A549 (cell line): ENCODE measurements at regions not wholly inside any gene's neighbourhood (a gene's known extent, or its start where the extent isn't known, plus 50 kb on each side); places are given as distances from the start of the nearest gene placed in this dataset.

ENCODE experiments used
- ATAC-seq, 2 experiments: fragments of 200-7000 bp in 1 of 2; fragments of >200 bp in 1 of 2; cut with Nextera tagmentation in 1 of 2; cut with Tn5 transposase in 1 of 2; 3 replicates each; pipeline versions ENCODE4 v1.8.0 to v1.9.1; 2018 to 2020; ENCODE audit warnings: mild to moderate bottlenecking in 1 of 2, moderate library complexity in 1 of 2
- CTCF ChIA-PET: fragments of 300-600 bp; sonication (Branson Sonifier 250); formaldehyde crosslinking; extraction: SDS; loops from one replicate; lab custom pipeline; 2021; ENCODE audit warnings: antibody characterized with exemption, inconsistent platforms; lab: Yijun Ruan, JAX
- POLR2A ChIA-PET: fragments of 350-600 bp; formaldehyde crosslinking; extraction: SDS; loops from one replicate; lab custom pipeline; 2021; ENCODE audit warnings: antibody characterized with exemption, inconsistent platforms; lab: Yijun Ruan, JAX
- DNase-seq, 2 experiments: peaks; one replicate each; pipeline versions ENCODE4 v3.0.0 to v3.0.0-alpha.2; 2011 to 2016; ENCODE audit warnings: low read depth in 1 of 2, low spot score in 1 of 2
- FAIRE-seq: peaks from 2 replicates; lab custom pipeline; 2011; peaks lifted over from hg19 to GRCh38; lab: Jason Lieb, UNC
- H3K27ac ChIP-seq, 2 experiments: fragments of >200 bp; sonication (Bioruptor Twin); formaldehyde crosslinking; 3 replicates each; pipeline ENCODE4 v1.5.1; 2016 to 2017
- H3K4me1 ChIP-seq: fragments of >200 bp; sonication (Bioruptor Twin); formaldehyde crosslinking; 3 replicates; pipeline ENCODE4 v1.6.1; 2016
- H3K4me2 ChIP-seq: fragments of >200 bp; sonication (Bioruptor Twin); formaldehyde crosslinking; 3 replicates; pipeline ENCODE4 v1.6.1; 2016
- H3K4me3 ChIP-seq: fragments of >200 bp; sonication (Bioruptor Twin); formaldehyde crosslinking; 3 replicates; pipeline ENCODE4 v1.5.1; 2016
- H3K9me3 ChIP-seq: fragments of >200 bp; sonication (Bioruptor Twin); formaldehyde crosslinking; 3 replicates; pipeline ENCODE4 v1.6.1; 2016
- BCL3 ChIP-seq: fragments of >200 bp; sonication (Bioruptor Twin); formaldehyde crosslinking; IDR thresholded peaks from 3 replicates; pipeline ENCODE4 v1.6.1; 2016
- CBX2 ChIP-seq: fragments of 200-600 bp; sonication (generic); IDR thresholded peaks from 2 replicates; pipeline ENCODE4 v1.6.1; 2016; ENCODE audit warnings: low read depth, mild to moderate bottlenecking, borderline replicate concordance
- EP300 ChIP-seq, 2 experiments: fragments of >200 bp; sonication (Bioruptor Twin); formaldehyde crosslinking; IDR thresholded peaks; 2 replicates in 1 of 2; 3 replicates in 1 of 2; pipeline ENCODE4 v1.6.1; 2016 to 2017
- HOXB13 ChIP-seq: fragments of 250-450 bp; sonication (Bioruptor Pico); IDR thresholded peaks from 2 replicates; pipeline ENCODE4 v1.5.0; 2020; ENCODE audit warnings: low read depth, mild to moderate bottlenecking, moderate library complexity
- KDM1A ChIP-seq: fragments of 200-600 bp; sonication (generic); IDR thresholded peaks from 2 replicates; pipeline ENCODE4 v1.6.1; 2016; ENCODE audit warnings: low read depth, mild to moderate bottlenecking
- KDM5A ChIP-seq: fragments of 200-600 bp; sonication (generic); IDR thresholded peaks from 2 replicates; pipeline ENCODE4 v1.6.1; 2016; ENCODE audit warnings: antibody characterized with exemption, mild to moderate bottlenecking
- MAFK ChIP-seq: fragments of 450-650 bp; IDR thresholded peaks from 2 replicates; pipeline ENCODE4 v1.6.1; 2014; ENCODE audit not compliant: partially characterized antibody
- MYC ChIP-seq: IDR thresholded peaks from 2 replicates; pipeline ENCODE4 v1.6.1; 2012; ENCODE audit warnings: mild to moderate bottlenecking, inconsistent platforms, low read length, improper control_type of control experiment, borderline replicate concordance
- NR3C1 ChIP-seq: fragments of >200 bp; sonication (Bioruptor Twin); formaldehyde crosslinking; IDR thresholded peaks from 3 replicates; pipeline ENCODE4 v1.6.1; 2017
- ZC3H11A ChIP-seq: fragments of 450-650 bp; IDR thresholded peaks from 2 replicates; pipeline ENCODE4 v1.6.1; 2014; ENCODE audit warnings: antibody characterized with exemption, mild to moderate bottlenecking
- ZNF302 ChIP-seq: fragments of 250-450 bp; sonication (Bioruptor Pico); IDR thresholded peaks from 2 replicates; pipeline ENCODE4 v1.9.0; 2021; ENCODE audit warnings: inconsistent platforms, mild to moderate bottlenecking, moderate library complexity
- WGBS: methylation state at CpG from one replicate; pipeline ENCODE4 v1.1.6; 2017; ENCODE audit errors: missing lambda C conversion rate; 5-methylcytosine and 5-hydroxymethylcytosine counted together
- TF ChIP-seq, protein P1 (sequence below): IDR thresholded peaks from 2 replicates; pipeline ENCODE4 v1.6.1; 2012

- Histone ChIP-seq H3K9me3 (no peaks in the 10 kb centered on the region), H3K4me2 (no peak overlapping the region), H3K4me1 (no peaks in the 10 kb centered on the region), H3K4me3 (no peak overlapping the region), H3K27ac (no peak overlapping the region)
- 20% methylated on average over 8 of the region's 8 CpGs for WGBS
- ChIA-PET POLR2A (interaction anchor here (0.6 kb wide), 1 partner anchor 33 kb away, joined by 4 read pairs; no protein-coding TSS in a partner anchor), CTCF (no interaction called here)
- no peak for DNase-seq
- no peak for ATAC-seq
- FAIRE-seq: no peak
- TF ChIP-seq MAFK: no peak
- TF ChIP-seq KDM1A: no peak
- TF ChIP-seq BCL3: no peak
- TF ChIP-seq NR3C1: no peak
- TF ChIP-seq ZC3H11A: no peak
- TF ChIP-seq, protein P1, sequence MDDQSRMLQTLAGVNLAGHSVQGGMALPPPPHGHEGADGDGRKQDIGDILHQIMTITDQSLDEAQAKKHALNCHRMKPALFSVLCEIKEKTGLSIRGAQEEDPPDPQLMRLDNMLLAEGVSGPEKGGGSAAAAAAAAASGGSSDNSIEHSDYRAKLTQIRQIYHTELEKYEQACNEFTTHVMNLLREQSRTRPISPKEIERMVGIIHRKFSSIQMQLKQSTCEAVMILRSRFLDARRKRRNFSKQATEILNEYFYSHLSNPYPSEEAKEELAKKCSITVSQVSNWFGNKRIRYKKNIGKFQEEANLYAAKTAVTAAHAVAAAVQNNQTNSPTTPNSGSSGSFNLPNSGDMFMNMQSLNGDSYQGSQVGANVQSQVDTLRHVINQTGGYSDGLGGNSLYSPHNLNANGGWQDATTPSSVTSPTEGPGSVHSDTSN: no peak
- TF ChIP-seq, all 56 proteins: peak for 0
Observed at GRCh38 chr4:184940500-184940899, 77.8 kb upstream of the HELT start.

DNA sequence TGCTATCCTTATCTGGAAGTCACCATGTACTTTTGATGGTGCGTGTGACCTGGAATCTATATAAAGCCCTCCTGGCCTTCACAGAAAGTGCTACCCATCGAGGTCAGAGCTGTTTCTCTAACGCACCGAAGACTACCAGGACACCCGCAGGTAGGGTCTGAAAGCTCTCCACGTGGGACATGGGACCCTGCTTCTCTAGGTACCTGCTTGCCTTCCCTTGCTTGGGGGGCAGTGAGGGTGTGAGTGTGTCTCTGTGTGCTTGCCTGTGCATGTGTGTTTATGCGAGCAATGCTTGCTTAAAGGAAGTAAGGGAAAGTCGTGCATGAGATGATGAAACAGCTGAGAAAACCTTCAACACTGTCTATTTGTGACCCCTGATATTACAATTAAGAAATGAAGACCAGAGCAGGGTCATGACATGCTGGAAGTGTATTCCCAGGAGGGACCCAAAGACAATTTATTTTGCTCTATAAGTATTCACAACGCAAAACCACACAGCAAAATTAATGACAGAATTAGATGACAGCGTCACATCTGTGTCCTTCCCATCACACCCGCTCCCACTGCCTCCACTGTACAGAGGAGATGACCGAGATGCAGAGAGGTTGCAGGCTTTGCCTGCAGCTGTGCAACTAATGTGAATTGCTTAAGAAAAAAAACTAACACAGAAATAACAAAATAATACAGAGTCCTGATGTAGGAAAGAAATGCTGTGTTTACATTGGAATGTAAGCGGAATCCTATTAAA, 76.4 kb upstream of the HELT start:
- Histone ChIP-seq H3K27ac (no peak overlapping the region), H3K4me1 (no peaks in the 10 kb centered on the region), H3K9me3 (no peaks in the 10 kb centered on the region), H3K4me3 (no peak overlapping the region), H3K4me2 (no peak overlapping the region)
- DNase-seq: no peak
- POLR2A ChIA-PET: no interaction called here
- CTCF ChIA-PET: interaction anchor here (0.6 kb wide), 1 partner anchor 196 kb away, joined by 3 read pairs; no protein-coding TSS in a partner anchor
- no peak for TF ChIP-seq MYC
- TF ChIP-seq KDM5A: no peak
- no peak for FAIRE-seq
- 38% methylated on average over 13 of the region's 13 CpGs for WGBS
- no peak for ATAC-seq

- H3K9me3 ChIP-seq: no peaks in the 10 kb centered on the region
- ChIA-PET POLR2A (no interaction called here), CTCF (no interaction called here)
- H3K4me2 ChIP-seq: no peak overlapping the region
- no peak overlapping the region for H3K27ac ChIP-seq
- DNase-seq (no peak), FAIRE-seq (no peak), ATAC-seq (no peak)
- TF ChIP-seq CBX2 (no peak), ZNF302 (CRISPR knock-in tag) (no peak)
- no peaks in the 10 kb centered on the region for H3K4me1 ChIP-seq
- 49% methylated on average over 13 of the region's 13 CpGs for WGBS
- no peak overlapping the region for H3K4me3 ChIP-seq
Observed at GRCh38 chr4:184942444-184943425, 75.6 kb upstream of the HELT start.

- Histone ChIP-seq H3K4me3 (no peak overlapping the region), H3K4me2 (no peak overlapping the region), H3K4me1 (no peaks in the 10 kb centered on the region), H3K9me3 (no peaks in the 10 kb centered on the region), H3K27ac (no peak overlapping the region)
- no peak for ATAC-seq
- no peak for DNase-seq
- CTCF ChIA-PET: interaction anchor here (0.6 to 1.2 kb wide), 2 partner anchors 13 to 724 kb away, joined by 3 to 4 read pairs; no protein-coding TSS in a partner anchor
- POLR2A ChIA-PET: no interaction called here
- FAIRE-seq: no peak
- WGBS: 0% methylated on average over 3 of the region's 3 CpGs
- no peak for TF ChIP-seq HOXB13 (CRISPR knock-in tag)
- TF ChIP-seq EP300 (IDR thresholded peaks at IDR 0.05): no peak
Observed at GRCh38 chr4:184949020-184949419, 69.3 kb upstream of the HELT start.
